HG02798 (cell line): ENCODE measurements at regions not wholly inside any gene's neighbourhood (a gene's known extent, or its start where the extent isn't known, plus 50 kb on each side); places are given as distances from the start of the nearest gene placed in this dataset.

Source experiments
- ATAC-seq: cut with Tn5 transposase; IDR thresholded peaks from one replicate; pipeline ENCODE4 v1.9.1; 2021; ENCODE audit warnings: mild to moderate bottlenecking; ENCODE audit not compliant: unreplicated experiment, poor library complexity

DNA sequence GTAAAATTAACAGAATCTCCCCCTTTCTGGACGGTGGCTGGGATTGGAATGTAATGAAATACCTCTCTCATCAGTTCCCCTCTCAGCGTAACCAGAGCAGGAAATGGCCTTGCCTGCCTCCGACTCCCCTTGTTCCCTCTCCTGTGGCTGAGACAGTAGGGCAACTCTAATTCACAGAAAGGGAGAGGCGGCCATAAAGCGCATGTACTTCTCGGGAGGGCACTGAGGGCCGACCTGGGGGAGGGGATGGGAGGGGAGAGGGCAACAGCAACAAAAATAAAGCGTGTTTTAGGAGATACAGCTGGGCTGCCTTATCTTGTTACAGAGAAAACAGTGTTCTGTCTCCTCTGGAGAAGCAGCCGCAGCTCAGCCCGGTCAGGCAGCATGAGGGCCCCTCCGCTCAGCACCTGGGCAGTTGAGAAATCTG lies 783.3 kb upstream of the ARRDC4 start:
- no peak for ATAC-seq

DNA sequence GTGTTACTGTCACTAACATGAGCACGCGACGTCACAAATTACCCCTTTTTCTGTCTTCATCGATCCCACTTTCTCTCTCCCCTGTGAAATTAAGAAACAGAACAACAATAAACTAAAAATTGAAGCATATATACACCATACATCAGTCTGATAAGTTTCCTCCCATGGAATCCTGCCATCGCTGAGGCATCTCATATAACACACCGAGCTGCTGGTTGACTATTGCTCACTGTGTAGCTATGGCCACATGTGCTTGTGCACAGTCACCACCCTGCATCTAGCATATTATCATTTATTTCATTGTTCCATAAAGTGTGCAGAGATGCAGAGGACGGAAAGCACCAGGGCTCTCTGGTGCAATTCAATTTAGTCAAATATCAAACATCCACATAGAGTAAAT lies 777.9 kb upstream of the ARRDC4 start:
- ATAC-seq: no peak

DNA sequence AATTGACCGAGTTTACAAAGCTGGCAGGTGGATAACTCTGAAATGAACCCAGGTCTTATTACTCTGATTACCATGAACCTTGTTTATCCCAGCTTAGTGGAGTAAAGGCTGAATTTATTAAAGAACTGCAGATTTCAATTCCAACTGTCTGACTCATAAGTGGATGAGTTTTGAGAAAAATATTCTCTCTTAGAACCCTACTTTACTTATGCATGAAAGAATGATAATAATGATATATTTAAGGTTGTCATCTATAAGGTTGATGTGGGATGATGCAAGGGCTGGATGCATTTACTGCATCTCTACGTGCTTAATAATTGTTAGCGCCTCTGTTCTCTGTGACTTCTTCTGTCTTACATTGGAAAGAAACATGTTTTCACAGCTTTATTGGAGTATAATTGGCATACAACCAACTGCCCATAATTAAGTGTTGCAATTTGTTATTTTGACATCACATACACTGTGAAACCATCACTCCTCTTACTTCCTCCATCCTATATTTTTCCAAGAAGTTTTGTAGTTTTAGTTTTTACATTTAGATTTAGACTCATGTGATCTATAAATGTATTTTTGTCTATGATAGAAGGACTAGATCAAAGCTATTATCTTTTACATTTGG lies 771.2 kb upstream of the ARRDC4 start:
- ATAC-seq: no peak

DNA sequence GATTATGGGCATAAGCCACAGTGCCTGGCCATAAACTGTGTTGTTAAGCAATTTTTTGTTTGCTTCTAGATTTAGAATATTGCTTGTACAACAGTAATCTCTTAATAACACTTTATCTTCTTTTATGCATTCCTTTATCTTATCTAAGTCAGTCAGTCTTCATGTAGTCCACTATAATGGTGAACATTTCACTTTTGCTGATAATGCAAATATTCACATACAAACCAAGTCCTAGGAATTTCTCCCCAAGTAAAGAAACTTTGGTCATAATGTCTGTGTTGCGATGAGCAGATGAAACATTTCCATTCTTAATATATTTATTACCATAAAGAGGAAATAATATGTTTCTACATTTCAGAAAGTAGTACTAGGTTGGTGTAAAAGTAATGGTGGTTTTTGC lies 765.8 kb upstream of the ARRDC4 start:
- no peak for ATAC-seq

DNA sequence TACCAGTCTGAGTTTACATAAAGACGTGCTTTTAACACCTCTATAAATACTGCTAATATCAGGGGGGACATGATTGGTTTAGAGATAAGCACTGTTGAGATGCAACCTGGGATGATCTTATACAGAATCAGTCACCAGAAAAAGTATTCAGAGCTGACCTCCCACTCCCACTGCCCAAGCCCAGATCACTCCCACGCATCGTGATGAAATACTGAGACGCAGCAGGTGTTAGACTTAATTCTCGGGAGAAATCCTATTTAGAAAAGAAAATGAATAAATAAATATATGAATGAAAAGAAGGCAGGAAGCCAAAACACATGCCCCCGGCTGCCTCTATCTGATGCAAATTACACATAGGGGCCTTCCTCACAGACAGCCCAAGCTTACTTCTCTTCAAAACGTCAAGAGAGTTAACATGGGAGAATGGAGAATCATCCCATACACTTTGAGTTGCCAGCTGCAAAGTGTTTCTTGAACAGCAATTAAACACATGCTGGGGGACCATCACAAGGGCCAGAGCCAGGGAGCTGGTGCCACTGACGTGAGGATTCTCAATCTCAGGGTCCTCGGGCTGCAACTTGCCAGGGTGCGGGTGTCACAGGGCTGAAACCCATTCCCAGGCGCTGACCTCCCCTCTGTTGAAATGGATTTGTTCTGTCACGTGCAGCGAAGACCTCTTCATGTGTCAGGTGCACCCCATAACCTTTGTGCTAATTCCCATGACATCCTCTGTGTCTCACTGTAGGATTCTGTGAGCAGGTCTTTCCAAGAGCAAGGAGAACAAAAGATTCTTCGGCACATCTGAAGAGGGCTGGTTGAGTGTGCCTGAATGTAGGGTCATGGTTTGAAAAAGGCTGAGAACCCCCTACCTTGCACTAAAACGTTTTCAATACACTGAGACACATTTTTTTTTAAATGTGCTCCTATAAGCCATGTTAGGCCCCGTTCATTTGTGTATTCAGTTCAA lies 764.2 kb upstream of the ARRDC4 start:
- ATAC-seq: no peak

DNA sequence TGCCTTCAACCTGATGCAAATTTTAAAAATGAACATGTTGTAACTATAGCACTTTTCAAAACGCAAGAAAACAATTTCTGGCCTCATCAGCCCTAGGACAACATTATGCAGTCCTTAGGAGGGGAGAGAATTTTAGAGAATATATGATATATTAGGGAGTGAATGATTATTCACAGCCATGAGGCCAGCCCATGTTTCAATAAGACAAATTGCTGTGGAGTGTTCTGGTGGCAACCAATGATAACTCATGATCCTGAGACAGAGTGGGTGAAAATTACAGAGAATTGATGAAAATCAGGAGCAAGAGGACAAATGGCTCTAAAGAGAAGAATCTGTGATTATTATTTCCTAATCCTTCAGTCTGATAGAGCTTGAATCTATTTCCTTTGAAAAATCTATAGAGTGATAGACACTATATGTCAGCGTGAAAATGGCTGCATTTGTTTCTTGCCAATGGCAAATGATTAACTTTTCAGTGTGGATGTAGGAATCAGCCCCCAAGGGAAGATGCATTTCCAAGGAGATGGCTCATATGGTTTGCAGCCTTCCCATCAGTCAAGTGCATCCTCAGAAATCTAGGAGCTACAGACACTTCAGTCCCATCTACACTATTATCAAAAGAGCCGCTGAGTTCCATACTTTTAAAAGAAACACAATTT lies 761.0 kb upstream of the ARRDC4 start:
- ATAC-seq: no peak

DNA sequence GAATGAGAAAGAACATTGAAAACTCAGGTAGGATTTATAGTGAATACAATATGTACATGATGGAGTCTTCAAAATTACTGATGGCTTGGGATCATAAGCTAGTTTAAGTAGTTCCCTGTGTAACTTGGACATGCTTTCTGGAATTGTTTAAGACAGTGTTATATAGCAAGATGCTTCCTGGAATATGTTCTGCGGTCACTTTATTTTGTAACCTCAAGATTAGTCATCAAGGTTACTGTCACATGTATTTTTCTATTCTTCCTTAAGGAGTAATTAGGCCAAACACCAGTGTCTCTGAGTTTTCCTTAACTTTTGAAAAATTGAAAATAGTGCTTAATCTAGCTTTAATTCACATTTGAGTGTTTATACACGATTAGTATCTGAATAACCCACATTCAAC lies 760.3 kb upstream of the ARRDC4 start:
- ATAC-seq: no peak

DNA sequence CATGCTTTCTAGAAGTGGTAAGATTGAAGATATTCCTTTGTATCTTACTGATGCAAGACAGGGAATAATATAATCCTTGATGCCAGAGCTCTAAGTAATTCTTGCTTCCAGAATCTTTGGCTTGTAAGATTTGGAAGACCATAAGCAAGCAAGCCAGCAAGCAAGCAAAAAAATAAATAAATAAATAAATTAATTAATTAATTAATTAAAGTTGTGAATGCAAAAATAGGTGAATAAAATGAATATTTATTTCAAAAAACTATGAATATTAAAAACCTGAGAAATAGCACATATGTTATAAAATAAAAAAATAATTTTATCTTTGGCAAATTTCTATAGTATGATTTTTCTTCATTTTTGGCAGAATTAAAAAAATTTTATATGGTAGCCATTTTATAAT lies 750.2 kb upstream of the ARRDC4 start:
- ATAC-seq: no peak

DNA sequence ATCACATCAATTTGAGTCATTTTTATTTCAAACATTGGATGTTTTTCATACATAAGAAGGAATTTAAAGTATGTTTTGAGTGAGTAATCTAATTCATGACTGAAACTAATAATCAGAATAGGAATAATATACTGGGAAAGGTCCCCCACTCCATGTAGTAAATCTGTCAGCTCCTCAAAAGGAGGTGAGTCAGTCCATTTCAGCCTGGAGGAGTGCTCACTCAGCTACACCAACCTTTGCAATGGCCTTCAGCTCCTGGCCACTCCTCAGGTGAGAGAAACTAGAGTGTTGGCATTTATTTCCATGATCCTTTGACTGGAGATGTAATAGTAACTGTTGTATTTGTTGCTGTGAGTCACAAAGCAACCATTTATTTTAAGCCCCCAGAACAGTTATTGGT lies 744.9 kb upstream of the ARRDC4 start:
- ATAC-seq: no peak

DNA sequence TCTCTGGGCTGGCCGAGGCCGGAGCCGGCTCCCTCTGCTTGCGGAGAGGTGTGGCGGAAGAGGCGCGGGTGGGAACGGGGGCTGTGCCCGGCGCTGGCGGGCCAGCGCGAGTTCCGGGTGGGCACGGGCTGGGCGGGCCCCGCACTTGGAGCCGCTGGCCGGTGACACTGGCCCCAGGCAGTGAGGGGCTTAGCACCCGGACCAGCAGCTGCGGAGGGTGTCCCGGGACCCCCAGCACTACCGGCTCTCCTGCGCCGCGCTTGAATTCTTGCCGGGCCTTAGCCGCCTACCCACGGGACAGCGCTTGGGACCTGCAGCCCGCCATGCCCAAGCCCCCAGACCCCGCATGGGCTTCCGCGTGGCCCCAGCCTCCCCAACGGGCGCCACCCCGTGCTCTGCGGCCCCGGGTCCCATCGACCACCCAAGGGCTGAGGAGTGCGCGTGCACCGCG lies 736.3 kb upstream of the ARRDC4 start:
- ATAC-seq: no peak

DNA sequence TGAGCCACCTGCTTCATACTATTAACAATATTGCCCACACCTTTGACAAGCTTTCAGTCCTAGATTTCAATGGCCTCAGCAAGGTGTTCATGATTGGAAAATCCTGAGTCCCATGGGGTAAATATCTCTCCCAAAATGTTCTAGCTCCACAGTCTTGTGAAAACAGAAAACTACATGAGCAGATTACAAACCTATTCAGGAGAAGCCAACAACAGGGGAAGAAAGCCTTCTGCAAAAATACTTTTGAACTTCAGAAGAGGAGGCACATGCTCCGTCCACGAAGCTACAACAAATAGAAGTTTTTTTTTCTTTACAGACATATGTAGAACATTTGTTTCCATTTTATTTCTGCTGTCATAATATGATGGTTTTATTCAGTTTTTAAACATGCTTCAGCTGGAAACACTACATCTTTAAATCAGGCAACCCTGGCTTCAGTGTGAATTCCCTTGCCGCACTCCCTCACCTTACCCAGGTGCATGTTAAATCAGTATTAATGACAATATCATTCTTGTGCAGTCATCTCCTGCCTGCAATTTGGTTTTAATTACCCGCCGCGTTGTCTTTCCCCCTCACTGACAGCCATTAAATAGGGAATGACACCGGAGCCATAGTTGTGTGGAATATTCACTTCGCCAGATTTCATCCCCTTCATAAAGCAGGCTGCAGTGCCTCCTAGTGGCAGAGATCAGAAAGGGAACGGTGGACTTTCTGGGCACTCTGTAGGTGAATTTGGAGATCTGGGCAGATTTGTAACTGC lies 725.5 kb upstream of the ARRDC4 start:
- ATAC-seq: no peak

DNA sequence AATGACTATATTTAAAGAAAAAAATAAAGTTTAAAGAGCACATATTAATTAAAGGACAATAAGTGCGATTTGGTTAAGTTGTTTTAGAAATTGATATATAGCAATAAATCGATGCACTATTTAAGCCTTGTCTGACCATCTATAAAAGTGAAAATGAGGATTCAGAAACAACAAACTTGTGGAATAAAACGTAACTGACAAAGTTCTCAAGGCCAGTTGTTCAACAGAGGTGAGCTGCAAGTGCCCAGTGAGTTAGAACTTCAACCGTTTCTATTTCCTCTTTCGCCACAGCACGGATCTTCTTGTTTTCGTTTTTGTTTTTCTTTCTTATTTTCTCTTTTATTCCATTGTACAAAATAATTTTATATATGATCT lies 724.9 kb upstream of the ARRDC4 start:
- no peak for ATAC-seq

DNA sequence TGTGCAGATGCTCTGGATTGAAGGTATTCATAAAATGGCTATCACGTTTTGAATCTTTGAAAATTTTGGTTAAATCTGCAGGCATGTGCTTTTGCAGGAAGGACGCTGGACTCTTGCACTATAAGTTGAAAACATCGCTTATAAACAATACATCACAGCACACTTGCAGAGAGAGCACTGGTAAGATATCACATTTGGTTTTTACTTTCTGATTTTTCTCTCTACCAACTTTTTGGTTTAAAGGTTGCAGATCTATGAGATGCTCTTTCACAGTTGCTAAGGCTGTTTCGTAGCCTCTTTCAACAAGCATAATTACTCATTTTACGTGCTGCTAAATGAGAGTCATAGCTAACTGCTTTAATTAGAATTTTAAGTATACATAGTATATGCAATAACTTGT lies 724.4 kb upstream of the ARRDC4 start:
- ATAC-seq: no peak

DNA sequence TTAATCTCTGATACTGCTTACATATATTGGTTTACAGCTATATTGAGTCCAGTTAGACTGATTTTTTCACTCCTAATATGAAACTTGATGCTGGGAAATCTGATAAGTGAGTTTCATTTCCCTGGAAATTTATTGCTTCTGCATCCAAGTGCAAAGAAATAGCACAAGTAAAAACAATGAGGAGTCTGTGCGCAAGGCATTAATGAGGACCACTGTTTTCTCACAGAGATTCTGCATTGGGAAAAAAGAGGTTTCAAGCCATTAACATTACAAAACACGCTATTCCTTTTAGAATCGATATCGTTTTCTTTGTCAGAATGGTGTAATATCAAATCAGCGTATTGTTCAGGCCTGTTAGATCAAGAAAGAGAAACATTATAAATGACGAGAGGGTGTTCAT lies 723.3 kb upstream of the ARRDC4 start:
- no peak for ATAC-seq

DNA sequence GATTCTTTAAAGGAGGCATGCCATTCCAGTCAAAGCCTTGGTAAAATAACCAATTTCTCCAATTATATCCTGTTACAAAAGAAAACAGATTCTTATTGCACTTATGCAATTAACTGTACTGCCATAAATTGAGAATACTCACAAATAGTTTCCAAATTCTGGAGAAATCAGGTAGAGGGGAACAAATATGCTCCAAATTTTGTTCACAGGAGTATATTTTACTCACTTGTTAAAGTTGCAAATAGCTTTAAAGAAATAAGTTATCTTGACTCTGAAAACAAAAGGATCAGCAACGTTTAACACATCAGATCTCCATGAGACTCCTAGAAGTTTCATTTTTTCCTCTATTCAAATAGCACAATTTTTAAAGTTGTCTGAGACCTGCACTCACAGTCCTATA lies 712.1 kb upstream of the ARRDC4 start:
- no peak for ATAC-seq

DNA sequence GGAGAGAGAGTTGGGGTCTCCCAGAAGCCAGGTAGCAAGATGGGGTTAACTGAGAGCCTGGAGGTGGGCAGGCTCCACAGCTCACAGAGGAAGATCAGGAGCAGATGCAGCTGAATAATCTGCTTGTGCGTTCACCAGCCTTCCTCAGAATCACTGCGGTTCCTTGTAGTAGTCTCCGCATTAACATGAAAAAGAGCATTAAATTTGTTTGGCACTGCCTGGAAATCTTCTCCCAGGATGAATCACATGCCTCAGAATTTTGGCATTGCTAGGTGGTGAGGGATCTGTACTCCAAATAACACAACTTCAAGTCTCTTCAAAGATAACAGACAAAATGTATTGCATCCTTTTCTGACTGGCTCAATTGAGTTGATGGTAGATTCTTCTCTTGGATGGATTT lies 700.6 kb upstream of the ARRDC4 start:
- no peak for ATAC-seq

DNA sequence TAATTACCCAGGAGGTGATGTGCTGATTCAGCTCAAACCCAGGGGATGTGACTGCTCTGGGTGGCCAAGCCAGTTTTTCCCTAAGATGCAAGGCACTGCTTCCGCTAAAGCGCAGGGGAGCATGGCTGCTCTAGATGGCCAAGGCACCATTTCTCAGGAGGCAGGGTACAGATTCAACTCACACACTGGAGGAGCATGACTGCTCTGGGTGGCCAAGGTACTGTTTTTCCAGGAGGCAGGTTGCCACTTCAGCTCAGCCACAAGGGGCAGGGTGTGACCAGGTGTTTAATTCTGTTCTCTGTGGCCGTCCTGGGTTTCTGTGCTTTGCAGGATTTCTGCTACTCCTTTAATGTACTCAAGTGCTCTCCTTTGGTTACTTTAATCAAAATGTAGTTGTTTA lies 659.3 kb upstream of the ARRDC4 start:
- ATAC-seq: no peak

DNA sequence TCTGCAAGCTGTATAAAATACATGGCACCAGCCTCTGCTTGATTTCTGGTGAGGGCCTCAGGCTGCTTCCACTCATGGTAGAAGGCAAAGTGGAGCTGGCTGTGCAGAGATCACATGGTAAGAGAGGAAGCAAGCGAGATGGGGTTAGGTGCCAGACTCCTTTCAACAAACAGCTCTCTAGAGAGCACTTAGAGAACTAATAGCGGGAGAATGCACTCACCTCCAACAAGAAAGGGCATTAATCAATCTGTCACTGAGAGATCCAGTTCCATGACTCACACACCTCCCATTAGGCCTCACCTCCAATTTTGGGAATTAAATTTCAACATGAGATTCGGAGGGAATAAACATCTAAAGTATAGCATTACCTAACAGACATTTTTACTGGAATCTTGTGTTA lies 644.1 kb upstream of the ARRDC4 start:
- ATAC-seq: no peak

DNA sequence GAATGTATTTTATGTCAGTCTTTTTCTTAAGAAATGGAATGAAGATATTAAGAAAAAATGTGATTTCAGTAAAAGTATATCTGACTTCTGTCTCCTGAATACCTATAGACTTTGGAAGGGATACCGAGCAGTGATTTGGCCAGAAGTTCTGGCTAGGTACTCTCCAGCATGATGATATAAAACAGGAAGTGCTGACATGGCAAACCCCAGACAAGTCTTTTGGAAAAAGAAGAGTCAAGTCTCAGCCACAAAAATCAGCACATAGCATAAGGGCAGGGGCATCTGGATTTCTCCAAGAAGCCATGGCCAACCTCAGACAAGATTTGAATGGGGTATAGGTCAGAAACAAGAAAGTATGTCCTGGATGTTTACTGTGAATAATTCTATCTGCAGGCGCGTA lies 643.3 kb upstream of the ARRDC4 start:
- ATAC-seq: no peak

DNA sequence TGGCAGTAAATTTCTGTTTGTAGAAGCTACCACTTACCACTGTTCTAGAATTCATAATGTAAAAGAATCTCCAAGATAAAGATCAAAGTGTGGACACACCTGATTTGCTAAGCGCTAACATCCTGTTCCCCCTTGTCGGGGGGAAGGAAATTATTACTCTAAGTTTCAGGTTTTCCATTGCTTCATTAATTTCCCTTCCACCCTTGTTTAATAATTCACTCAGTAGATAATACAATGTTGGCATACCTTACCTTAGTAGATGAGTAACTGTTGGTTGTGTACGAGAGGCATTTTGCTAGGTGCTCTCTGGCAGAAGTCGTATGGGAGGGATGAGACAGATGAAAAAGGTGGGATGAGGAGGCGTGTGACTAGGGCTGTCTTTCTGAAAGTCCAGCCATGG lies 641.2 kb upstream of the ARRDC4 start:
- ATAC-seq: no peak

DNA sequence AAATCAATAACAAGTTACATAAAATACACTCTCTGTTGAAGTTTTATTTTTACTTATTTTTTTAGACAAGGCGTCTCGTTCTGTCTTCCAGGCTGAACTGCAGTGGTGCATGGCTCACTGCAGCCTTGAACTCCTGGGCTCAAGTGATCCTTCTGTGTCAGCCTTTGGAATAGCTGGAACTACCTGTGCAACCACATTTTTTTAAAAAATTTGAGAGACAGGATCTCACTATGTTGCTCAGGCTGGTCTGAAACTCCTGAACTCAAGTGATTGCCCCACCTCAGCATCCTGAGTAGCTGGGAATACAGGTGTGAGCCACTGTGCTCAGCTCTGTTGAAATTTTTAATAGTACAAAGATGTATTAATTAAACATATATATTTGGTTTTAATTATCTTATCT lies 614.3 kb upstream of the ARRDC4 start:
- ATAC-seq: no peak
